ENCODE measurements at regions not wholly inside any gene's neighbourhood (a gene's known extent, or its start where the extent isn't known, plus 50 kb on each side); places are given as distances from the start of the nearest gene placed in this dataset.

DNA sequence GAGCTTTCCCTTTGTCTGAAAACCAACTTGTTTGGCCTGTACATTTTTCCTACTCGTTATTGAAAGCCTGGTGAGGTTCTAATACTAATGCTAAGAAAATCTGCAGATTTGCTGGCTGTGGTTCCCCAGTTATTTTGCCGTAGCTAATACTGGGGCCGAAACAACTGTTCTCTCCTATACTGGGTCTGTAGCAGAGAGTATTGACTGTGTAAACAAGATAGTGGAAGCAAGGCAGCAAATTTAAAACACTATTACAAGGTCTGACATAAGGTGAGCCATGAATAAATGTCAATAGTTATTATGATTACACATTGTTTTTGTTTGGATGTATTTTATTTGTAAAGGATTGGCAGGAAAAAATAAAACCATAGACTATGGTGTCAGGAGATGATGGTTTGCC, 1244.0 kb downstream of the AACS start:
- TF ChIP-seq, protein P1, sequence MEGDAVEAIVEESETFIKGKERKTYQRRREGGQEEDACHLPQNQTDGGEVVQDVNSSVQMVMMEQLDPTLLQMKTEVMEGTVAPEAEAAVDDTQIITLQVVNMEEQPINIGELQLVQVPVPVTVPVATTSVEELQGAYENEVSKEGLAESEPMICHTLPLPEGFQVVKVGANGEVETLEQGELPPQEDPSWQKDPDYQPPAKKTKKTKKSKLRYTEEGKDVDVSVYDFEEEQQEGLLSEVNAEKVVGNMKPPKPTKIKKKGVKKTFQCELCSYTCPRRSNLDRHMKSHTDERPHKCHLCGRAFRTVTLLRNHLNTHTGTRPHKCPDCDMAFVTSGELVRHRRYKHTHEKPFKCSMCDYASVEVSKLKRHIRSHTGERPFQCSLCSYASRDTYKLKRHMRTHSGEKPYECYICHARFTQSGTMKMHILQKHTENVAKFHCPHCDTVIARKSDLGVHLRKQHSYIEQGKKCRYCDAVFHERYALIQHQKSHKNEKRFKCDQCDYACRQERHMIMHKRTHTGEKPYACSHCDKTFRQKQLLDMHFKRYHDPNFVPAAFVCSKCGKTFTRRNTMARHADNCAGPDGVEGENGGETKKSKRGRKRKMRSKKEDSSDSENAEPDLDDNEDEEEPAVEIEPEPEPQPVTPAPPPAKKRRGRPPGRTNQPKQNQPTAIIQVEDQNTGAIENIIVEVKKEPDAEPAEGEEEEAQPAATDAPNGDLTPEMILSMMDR (IDR thresholded peaks at IDR 0.05) = no peak
- no peak for TF ChIP-seq POLR2A (IDR thresholded peaks at IDR 0.05)
